ENCODE measurements at regions not wholly inside any gene's neighbourhood (a gene's known extent, or its start where the extent isn't known, plus 50 kb on each side); places are given as distances from the start of the nearest gene placed in this dataset.

DNA sequence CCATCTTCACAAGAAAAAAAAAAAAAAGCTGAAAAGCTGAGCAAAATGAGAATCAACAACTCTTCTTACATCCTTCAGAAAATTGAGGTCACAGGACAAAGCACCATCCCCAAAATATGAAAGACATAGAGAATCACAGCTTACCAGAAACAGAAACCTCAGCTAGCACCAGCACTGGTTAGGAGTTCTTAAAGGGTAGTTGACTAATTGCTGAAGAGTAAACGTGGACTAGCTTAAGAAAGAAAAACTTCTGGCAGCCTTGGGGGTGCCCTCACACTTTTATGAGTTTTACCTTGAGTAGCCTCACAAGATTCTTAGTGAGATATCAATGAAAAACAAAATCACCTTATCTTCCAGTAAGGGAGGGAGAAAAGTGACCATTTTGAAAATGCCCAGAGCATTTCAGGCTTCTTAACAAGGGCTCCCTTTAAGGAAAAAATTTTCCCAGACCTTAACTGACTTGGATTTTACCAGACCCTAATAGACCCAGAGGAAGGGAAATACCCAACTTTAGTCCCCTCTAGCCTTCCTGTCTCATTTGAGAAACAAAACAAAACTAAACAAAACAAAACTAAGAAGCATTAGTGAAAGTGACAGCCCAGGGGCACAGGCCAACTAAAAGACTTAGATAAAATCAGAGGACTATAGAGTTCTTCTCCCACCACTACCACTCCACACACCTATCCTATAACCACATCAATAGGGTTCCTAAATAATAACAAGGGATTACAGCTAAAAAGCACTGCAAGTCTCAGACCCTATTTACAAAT, 888.6 kb downstream of the DIAPH3 start:
- CTCF ChIA-PET, result interaction anchor here (0.5 kb wide), 1 partner anchor 29 kb away, joined by 3 read pairs; no protein-coding TSS in a partner anchor
- no peak for DNase-seq
- POLR2A ChIA-PET, result interaction anchor here (0.5 to 0.6 kb wide), 2 partner anchors 108 to 1664 kb away, joined by 3 to 4 read pairs; no protein-coding TSS in a partner anchor

DNA sequence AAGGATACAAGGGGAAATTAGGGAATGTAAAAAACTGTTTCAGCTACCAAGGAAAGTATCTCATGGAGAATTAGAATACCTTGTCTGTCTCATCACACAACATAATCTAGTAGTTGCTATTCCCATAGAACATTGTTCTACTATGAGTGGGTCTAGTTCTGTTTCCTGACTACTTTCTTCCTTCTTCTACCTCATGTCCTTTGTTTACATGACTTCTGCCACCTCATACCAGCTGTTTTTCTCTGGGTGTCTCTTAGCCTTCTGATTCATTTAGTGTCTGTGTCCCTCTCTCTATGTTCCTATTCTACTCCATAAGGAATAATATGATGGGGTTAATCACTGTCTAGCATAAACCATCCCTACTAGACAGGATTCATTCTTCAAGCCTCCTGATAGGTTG, 887.3 kb downstream of the DIAPH3 start:
- Histone ChIP-seq H3K27ac (ENCODE audit: insufficient read depth in 1 of 2, low read depth in 1 of 2, low read length in 2 of 2, poor library complexity in 1 of 2, severe bottlenecking in 2 of 2) (no peak overlapping the region), H3K36me3 (ENCODE audit: control insufficient read depth in 4 of 4, insufficient read depth in 4 of 4, low read length in 3 of 4) (no peaks in the 10 kb centered on the region), H3K4me3 (ENCODE audit: control insufficient read depth in 1 of 7, extremely low read depth in 1 of 7, insufficient read depth in 4 of 7, low read depth in 2 of 7, low read length in 6 of 7) (no peak overlapping the region), H3K27me3 (replicated peaks in 2 of 5; ENCODE audit: control insufficient read depth in 4 of 5, insufficient read depth in 5 of 5, low read length in 4 of 5) (peaks cover 0 to 1% (median 0%) of the 10 kb centered on the region in 5 experiments), H3K4me1 (ENCODE audit: control extremely low read depth in 1 of 4, control insufficient read depth in 4 of 4, insufficient read depth in 4 of 4, low read length in 3 of 4) (no peaks in the 10 kb centered on the region), H3K9me3 (ENCODE audit: control extremely low read depth in 1 of 5, control insufficient read depth in 4 of 5, insufficient read depth in 2 of 5, low read depth in 1 of 5, low read length in 4 of 5) (no peaks in the 10 kb centered on the region)
- ChIA-PET CTCF (interaction anchor here (1.2 kb wide), 1 partner anchor 11 kb away, joined by 3 read pairs; no protein-coding TSS in a partner anchor), POLR2A (no interaction called here)
- DNase-seq, result no peak

More for the DNA sequence above, 888.6 kb downstream of the DIAPH3 start:
- H3K27me3 ChIP-seq (replicated peaks in 2 of 5; ENCODE audit: control insufficient read depth in 4 of 5, insufficient read depth in 5 of 5, low read length in 4 of 5), result peaks cover 0 to 1% (median 0%) of the 10 kb centered on the region in 5 experiments
- no peak overlapping the region for H3K4me3 ChIP-seq (ENCODE audit: control insufficient read depth in 1 of 7, extremely low read depth in 1 of 7, insufficient read depth in 4 of 7, low read depth in 2 of 7, low read length in 6 of 7)
- H3K36me3 ChIP-seq (ENCODE audit: control insufficient read depth in 4 of 4, insufficient read depth in 4 of 4, low read length in 3 of 4), result no peaks in the 10 kb centered on the region
- H3K9me3 ChIP-seq (ENCODE audit: control extremely low read depth in 1 of 5, control insufficient read depth in 4 of 5, insufficient read depth in 2 of 5, low read depth in 1 of 5, low read length in 4 of 5), result peaks cover 0 to 1% (median 0%) of the 10 kb centered on the region in 5 experiments
- no peaks in the 10 kb centered on the region for H3K4me1 ChIP-seq (ENCODE audit: control extremely low read depth in 1 of 4, control insufficient read depth in 4 of 4, insufficient read depth in 4 of 4, low read length in 3 of 4)
- WGBS (ENCODE audit: insufficient coverage), result no CpG with 5 or more reads among the region's 1 CpG
- no peak overlapping the region for H3K27ac ChIP-seq (ENCODE audit: insufficient read depth in 1 of 2, low read depth in 1 of 2, low read length in 2 of 2, poor library complexity in 1 of 2, severe bottlenecking in 2 of 2)

DNA sequence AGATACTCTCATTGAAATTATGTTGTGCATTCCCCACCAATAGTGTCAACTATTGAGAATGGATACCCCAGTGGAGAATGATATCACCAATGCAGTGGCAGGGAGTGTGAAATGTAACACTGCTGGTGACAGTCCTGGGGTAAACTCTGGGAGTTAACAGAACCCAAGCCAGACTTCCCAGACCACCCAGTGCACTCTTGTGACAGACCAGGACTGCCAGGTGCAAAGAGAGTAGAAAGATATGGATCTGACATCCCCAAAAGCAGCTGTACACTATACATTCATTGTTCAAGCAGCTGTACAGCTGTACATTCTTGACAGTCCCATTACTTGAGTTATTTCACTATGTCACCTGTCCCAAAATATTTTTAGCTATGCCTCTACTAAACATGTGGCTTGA, 886.6 kb downstream of the DIAPH3 start:
- no peak for DNase-seq
- no peak overlapping the region for H3K4me3 ChIP-seq (ENCODE audit: control insufficient read depth in 1 of 7, extremely low read depth in 1 of 7, insufficient read depth in 4 of 7, low read depth in 2 of 7, low read length in 6 of 7)
- no peaks in the 10 kb centered on the region for H3K4me1 ChIP-seq (ENCODE audit: control extremely low read depth in 1 of 4, control insufficient read depth in 4 of 4, insufficient read depth in 4 of 4, low read length in 3 of 4)
- CTCF ChIA-PET, result interaction anchor here (1.2 kb wide), 1 partner anchor 12 kb away, joined by 3 read pairs; no protein-coding TSS in a partner anchor
- no peaks in the 10 kb centered on the region for H3K36me3 ChIP-seq (ENCODE audit: control insufficient read depth in 4 of 4, insufficient read depth in 4 of 4, low read length in 3 of 4)
- peaks cover 0 to 1% (median 0%) of the 10 kb centered on the region in 5 experiments for H3K27me3 ChIP-seq (replicated peaks in 2 of 5; ENCODE audit: control insufficient read depth in 4 of 5, insufficient read depth in 5 of 5, low read length in 4 of 5)
- H3K9me3 ChIP-seq (ENCODE audit: control extremely low read depth in 1 of 5, control insufficient read depth in 4 of 5, insufficient read depth in 2 of 5, low read depth in 1 of 5, low read length in 4 of 5), result no peaks in the 10 kb centered on the region
- H3K27ac ChIP-seq (ENCODE audit: insufficient read depth in 1 of 2, low read depth in 1 of 2, low read length in 2 of 2, poor library complexity in 1 of 2, severe bottlenecking in 2 of 2), result no peak overlapping the region
- POLR2A ChIA-PET, result no interaction called here

DNA sequence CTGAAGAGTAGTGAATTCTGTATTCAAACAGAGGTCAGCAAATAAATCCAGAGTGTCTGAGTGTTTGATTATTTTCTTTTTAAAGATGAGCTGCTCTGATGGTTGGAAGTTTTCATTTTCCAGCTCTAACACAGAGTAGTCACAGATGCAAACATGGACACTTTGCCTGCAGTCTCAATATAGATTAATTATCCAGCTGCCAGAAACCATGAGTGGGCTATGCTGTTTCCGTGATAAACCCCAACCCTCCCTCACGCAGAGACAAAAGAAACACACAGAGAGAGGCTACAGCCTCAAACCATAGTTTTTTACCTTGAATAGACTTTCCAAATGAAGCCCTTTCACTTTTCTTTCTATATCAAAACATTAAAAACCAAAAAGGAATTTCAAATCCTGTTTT, 884.7 kb downstream of the DIAPH3 start:
- no peak overlapping the region for H3K27ac ChIP-seq (ENCODE audit: insufficient read depth in 1 of 2, low read depth in 1 of 2, low read length in 2 of 2, poor library complexity in 1 of 2, severe bottlenecking in 2 of 2)
- H3K36me3 ChIP-seq (ENCODE audit: control insufficient read depth in 4 of 4, insufficient read depth in 4 of 4, low read length in 3 of 4), result no peaks in the 10 kb centered on the region
- peaks cover 0 to 1% (median 0%) of the 10 kb centered on the region in 5 experiments for H3K27me3 ChIP-seq (replicated peaks in 2 of 5; ENCODE audit: control insufficient read depth in 4 of 5, insufficient read depth in 5 of 5, low read length in 4 of 5)
- CTCF ChIA-PET, result no interaction called here
- no peak for DNase-seq
- WGBS (ENCODE audit: insufficient coverage), result 75% methylated on average over 2 of the region's 2 CpGs
- no peaks in the 10 kb centered on the region for H3K4me1 ChIP-seq (ENCODE audit: control extremely low read depth in 1 of 4, control insufficient read depth in 4 of 4, insufficient read depth in 4 of 4, low read length in 3 of 4)
- no peaks in the 10 kb centered on the region for H3K9me3 ChIP-seq (ENCODE audit: control extremely low read depth in 1 of 5, control insufficient read depth in 4 of 5, insufficient read depth in 2 of 5, low read depth in 1 of 5, low read length in 4 of 5)
- no peak overlapping the region for H3K4me3 ChIP-seq (ENCODE audit: control insufficient read depth in 1 of 7, extremely low read depth in 1 of 7, insufficient read depth in 4 of 7, low read depth in 2 of 7, low read length in 6 of 7)
- POLR2A ChIA-PET, result no interaction called here

DNA sequence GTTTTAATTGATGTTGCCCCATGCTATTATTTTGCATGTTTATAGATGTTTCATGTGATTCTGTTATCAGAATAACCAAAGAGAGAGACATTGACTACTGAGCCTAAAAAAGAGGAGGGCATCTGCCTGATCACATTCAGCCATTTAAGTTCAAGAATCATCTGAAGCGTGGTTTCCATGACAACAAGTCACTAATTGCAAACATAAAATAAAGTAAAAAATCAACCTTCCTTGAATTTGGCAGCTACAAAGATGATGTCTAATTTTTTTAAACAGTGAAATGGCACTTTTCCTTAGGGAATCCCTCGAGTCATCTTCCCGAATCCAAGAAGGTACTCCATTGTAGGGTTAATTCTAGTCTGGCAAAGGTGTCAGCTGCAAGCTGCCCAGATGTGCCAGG, 884.2 kb downstream of the DIAPH3 start:
- DNase-seq, result no peak
- POLR2A ChIA-PET, result interaction anchor here (0.6 kb wide), 1 partner anchor 11 kb away, joined by 5 read pairs; no protein-coding TSS in a partner anchor
- H3K9me3 ChIP-seq (ENCODE audit: control extremely low read depth in 1 of 5, control insufficient read depth in 4 of 5, insufficient read depth in 2 of 5, low read depth in 1 of 5, low read length in 4 of 5), result no peaks in the 10 kb centered on the region
- no peak overlapping the region for H3K4me3 ChIP-seq (ENCODE audit: control insufficient read depth in 1 of 7, extremely low read depth in 1 of 7, insufficient read depth in 4 of 7, low read depth in 2 of 7, low read length in 6 of 7)
- 90% methylated on average over 2 of the region's 3 CpGs for WGBS (ENCODE audit: insufficient coverage)
- peaks cover 0 to 1% (median 0%) of the 10 kb centered on the region in 5 experiments for H3K27me3 ChIP-seq (replicated peaks in 2 of 5; ENCODE audit: control insufficient read depth in 4 of 5, insufficient read depth in 5 of 5, low read length in 4 of 5)
- H3K4me1 ChIP-seq (ENCODE audit: control extremely low read depth in 1 of 4, control insufficient read depth in 4 of 4, insufficient read depth in 4 of 4, low read length in 3 of 4), result no peaks in the 10 kb centered on the region
- H3K27ac ChIP-seq (ENCODE audit: insufficient read depth in 1 of 2, low read depth in 1 of 2, low read length in 2 of 2, poor library complexity in 1 of 2, severe bottlenecking in 2 of 2), result no peak overlapping the region
- no peaks in the 10 kb centered on the region for H3K36me3 ChIP-seq (ENCODE audit: control insufficient read depth in 4 of 4, insufficient read depth in 4 of 4, low read length in 3 of 4)
- CTCF ChIA-PET, result no interaction called here

DNA sequence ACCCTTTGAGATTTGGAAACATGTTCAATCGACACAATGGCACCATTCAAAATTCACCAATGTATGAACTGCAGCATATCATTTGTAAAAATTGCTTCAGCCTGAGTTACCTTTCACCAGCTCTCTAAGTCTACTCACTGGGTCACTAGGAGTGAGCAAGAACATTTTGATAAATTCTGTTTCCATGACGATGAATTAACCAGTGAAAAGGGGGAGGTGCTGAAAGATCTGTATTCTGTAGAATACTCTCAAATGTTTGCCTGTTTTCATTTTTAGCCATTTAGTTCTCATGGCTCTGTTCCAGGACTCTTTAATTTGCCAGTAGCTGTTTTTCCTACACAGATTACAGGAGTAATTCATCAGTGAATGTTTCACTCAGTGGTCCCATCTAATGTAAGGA, 883.4 kb downstream of the DIAPH3 start:
- WGBS (ENCODE audit: insufficient coverage), result 92% methylated on average over 2 of the region's 2 CpGs
- H3K4me3 ChIP-seq (ENCODE audit: control insufficient read depth in 1 of 7, extremely low read depth in 1 of 7, insufficient read depth in 4 of 7, low read depth in 2 of 7, low read length in 6 of 7), result no peak overlapping the region
- ChIA-PET POLR2A (interaction anchor here (0.6 kb wide), 1 partner anchor 12 kb away, joined by 5 read pairs; no protein-coding TSS in a partner anchor), CTCF (no interaction called here)
- H3K4me1 ChIP-seq (ENCODE audit: control extremely low read depth in 1 of 4, control insufficient read depth in 4 of 4, insufficient read depth in 4 of 4, low read length in 3 of 4), result no peaks in the 10 kb centered on the region
- H3K9me3 ChIP-seq (ENCODE audit: control extremely low read depth in 1 of 5, control insufficient read depth in 4 of 5, insufficient read depth in 2 of 5, low read depth in 1 of 5, low read length in 4 of 5), result no peaks in the 10 kb centered on the region
- H3K27me3 ChIP-seq (replicated peaks in 2 of 5; ENCODE audit: control insufficient read depth in 4 of 5, insufficient read depth in 5 of 5, low read length in 4 of 5), result peaks cover 0 to 1% (median 0%) of the 10 kb centered on the region in 5 experiments
- no peaks in the 10 kb centered on the region for H3K36me3 ChIP-seq (ENCODE audit: control insufficient read depth in 4 of 4, insufficient read depth in 4 of 4, low read length in 3 of 4)
- DNase-seq, result no peak
- no peak overlapping the region for H3K27ac ChIP-seq (ENCODE audit: insufficient read depth in 1 of 2, low read depth in 1 of 2, low read length in 2 of 2, poor library complexity in 1 of 2, severe bottlenecking in 2 of 2)

DNA sequence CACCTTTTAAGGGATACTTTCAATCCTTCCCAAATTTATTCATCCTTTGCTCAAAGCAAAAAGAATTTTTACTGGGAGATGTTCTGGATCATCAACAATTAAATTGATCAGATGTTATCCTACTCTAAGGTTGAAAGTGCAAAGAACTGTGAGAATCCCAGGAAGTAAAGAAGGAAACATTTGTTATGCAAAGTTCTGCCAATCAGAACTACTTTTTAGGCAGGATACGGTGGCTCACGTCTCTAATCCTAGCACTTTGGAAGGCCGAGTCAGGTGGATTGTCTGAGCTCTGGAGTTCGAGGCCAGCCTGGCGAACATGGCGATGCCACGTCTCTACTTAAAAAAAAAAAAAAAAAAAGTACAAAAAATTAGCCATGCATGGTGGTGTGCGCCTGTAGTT, 882.3 kb downstream of the DIAPH3 start:
- peaks cover 0 to 1% (median 0%) of the 10 kb centered on the region in 5 experiments for H3K27me3 ChIP-seq (replicated peaks in 2 of 5; ENCODE audit: control insufficient read depth in 4 of 5, insufficient read depth in 5 of 5, low read length in 4 of 5)
- H3K27ac ChIP-seq (ENCODE audit: insufficient read depth in 1 of 2, low read depth in 1 of 2, low read length in 2 of 2, poor library complexity in 1 of 2, severe bottlenecking in 2 of 2), result no peak overlapping the region
- peaks cover 0 to under 1% (median 0%) of the 10 kb centered on the region in 5 experiments for H3K9me3 ChIP-seq (ENCODE audit: control extremely low read depth in 1 of 5, control insufficient read depth in 4 of 5, insufficient read depth in 2 of 5, low read depth in 1 of 5, low read length in 4 of 5)
- 96% methylated on average over 3 of the region's 8 CpGs for whole genome bisulfite sequencing (ENCODE audit: insufficient coverage)
- DNase-seq, result no peak
- ChIA-PET CTCF (no interaction called here), POLR2A (no interaction called here)
- H3K4me3 ChIP-seq (ENCODE audit: control insufficient read depth in 1 of 7, extremely low read depth in 1 of 7, insufficient read depth in 4 of 7, low read depth in 2 of 7, low read length in 6 of 7), result no peak overlapping the region
- H3K4me1 ChIP-seq (ENCODE audit: control extremely low read depth in 1 of 4, control insufficient read depth in 4 of 4, insufficient read depth in 4 of 4, low read length in 3 of 4), result no peaks in the 10 kb centered on the region
- no peaks in the 10 kb centered on the region for H3K36me3 ChIP-seq (ENCODE audit: control insufficient read depth in 4 of 4, insufficient read depth in 4 of 4, low read length in 3 of 4)
